HepG2 (cell line): ENCODE measurements at regions not wholly inside any gene's neighbourhood (a gene's known extent, or its start where the extent isn't known, plus 50 kb on each side); places are given as distances from the start of the nearest gene placed in this dataset.

Source experiments
- ATAC-seq: fragments of 200-7000 bp; cut with Tn5 transposase; 3 replicates; pipeline ENCODE4 v1.9.1; 2020; ENCODE audit warnings: mild to moderate bottlenecking, moderate library complexity
- BruUV-seq: library from RNA; stranded (reverse); fragments of 400-500 nt; replicated peaks from 2 replicates; lab custom pipeline; 2021; lab: Mats Ljungman, UMichigan
- CTCF ChIA-PET: fragments of 300-600 bp; formaldehyde crosslinking; extraction: SDS; loops from one replicate; lab custom pipeline; 2021; ENCODE audit warnings: low total read pairs, inconsistent platforms, low intra/inter-chr PET ratio; lab: Yijun Ruan, JAX
- POLR2A ChIA-PET: fragments of 350-600 bp; sonication (Branson Sonifier 250); formaldehyde crosslinking; loops from one replicate; lab custom pipeline; 2020; ENCODE audit warnings: antibody characterized with exemption, inconsistent platforms; lab: Yijun Ruan, JAX
- DNase-seq: peaks from one replicate; pipeline ENCODE4 v3.0.0-alpha.2; 2015; ENCODE audit warnings: low spot score
- FAIRE-seq: peaks from 3 replicates; lab custom pipeline; 2011; peaks lifted over from hg19 to GRCh38; lab: Jason Lieb, UNC
- H2AFZ ChIP-seq: one replicate; pipeline ENCODE4 v1.6.1; 2011; ENCODE audit warnings: low read length, inconsistent platforms
- H3K27ac ChIP-seq: fragments of 300-600 bp; 3 replicates; pipeline ENCODE4 v1.8.0; 2011; ENCODE audit warnings: mixed run types, mild to moderate bottlenecking, mixed read lengths, low read length, inconsistent platforms; ENCODE audit not compliant: insufficient read depth; ENCODE audit errors: extremely low read length
- H3K27me3 ChIP-seq, 2 experiments: fragments of 200-600 bp in 1 of 2; 2 replicates in 1 of 2; 3 replicates in 1 of 2; pipeline versions ENCODE4 v1.6.0 to v1.8.0; 2011; ENCODE audit warnings: low read length in 2 of 2, mild to moderate bottlenecking in 2 of 2, moderate library complexity in 2 of 2, inconsistent platforms in 1 of 2; ENCODE audit not compliant: insufficient read depth in 2 of 2, control insufficient read depth in 1 of 2
- H3K36me3 ChIP-seq, 2 experiments: fragments of 200-600 bp in 1 of 2; replicated peaks in 1 of 2; 2 replicates in 1 of 2; 3 replicates in 1 of 2; pipeline versions ENCODE4 v1.5.1 to v1.8.0; 2011; ENCODE audit warnings: low read length in 2 of 2, inconsistent platforms in 1 of 2; ENCODE audit not compliant: insufficient read depth in 2 of 2, control insufficient read depth in 1 of 2
- H3K4me1 ChIP-seq: 2 replicates; pipeline ENCODE4 v1.5.1; 2012; ENCODE audit warnings: low read length, inconsistent platforms; ENCODE audit not compliant: insufficient read depth
- H3K4me2 ChIP-seq: 2 replicates; pipeline ENCODE4 v1.6.0; 2011; ENCODE audit warnings: low read depth, low read length, inconsistent platforms
- H3K4me3 ChIP-seq, 3 experiments: fragments of 200-600 bp in 1 of 3; sonication (generic), shearing (Covaris generic) in 1 of 3; replicated peaks in 1 of 3; 2 replicates each; pipeline ENCODE4 v1.5.1; 2011 to 2016; ENCODE audit warnings: low read length in 3 of 3, inconsistent platforms in 2 of 3, low read depth in 2 of 3, mild to moderate bottlenecking in 2 of 3, control low read depth in 1 of 3, mixed read lengths in 1 of 3; ENCODE audit not compliant: insufficient read depth in 1 of 3
- H3K79me2 ChIP-seq: one replicate; pipeline ENCODE4 v1.6.1; 2011; ENCODE audit warnings: low read length, inconsistent platforms; ENCODE audit not compliant: insufficient read depth
- H3K9ac ChIP-seq: 2 replicates; pipeline ENCODE4 v1.6.0; 2011; ENCODE audit warnings: mild to moderate bottlenecking, low read depth, low read length, inconsistent platforms; ENCODE audit not compliant: insufficient read depth
- H3K9me3 ChIP-seq: 2 replicates; pipeline ENCODE4 v1.5.1; 2012; ENCODE audit warnings: mild to moderate bottlenecking, low read length
- H4K20me1 ChIP-seq: 2 replicates; pipeline ENCODE4 v1.6.0; 2011; ENCODE audit warnings: inconsistent platforms, mild to moderate bottlenecking, low read length, moderate library complexity; ENCODE audit not compliant: insufficient read depth
- CEBPB ChIP-seq: IDR thresholded peaks from 2 replicates; pipeline ENCODE4 v1.6.1; 2011; ENCODE audit warnings: low read depth, low read length, improper control_type of control experiment, borderline replicate concordance
- FOXC1 ChIP-seq: sonication (generic); formaldehyde crosslinking; IDR thresholded peaks from 2 replicates; pipeline ENCODE4 v1.8.0; 2022; ENCODE audit warnings: mild to moderate bottlenecking, missing genetic modification reagents, borderline replicate concordance
- KDM3A ChIP-seq: IDR thresholded peaks from 2 replicates; pipeline ENCODE4 v1.6.1; 2018; ENCODE audit warnings: low read depth, missing compliant biosample characterization
- MTA3 ChIP-seq: sonication (generic); formaldehyde crosslinking; IDR thresholded peaks from 2 replicates; pipeline ENCODE4 v1.4.0; 2020; ENCODE audit warnings: missing genetic modification reagents
- NONO ChIP-seq, 2 experiments: fragments of 450-650 bp in 1 of 2; sonication (generic) in 1 of 2; formaldehyde crosslinking in 1 of 2; IDR thresholded peaks in 1 of 2; conservative IDR thresholded peaks in 1 of 2; 2 replicates each; pipeline versions ENCODE4 v1.6.1 to v1.8.0; 2017 to 2022; ENCODE audit warnings: mild to moderate bottlenecking in 1 of 2, missing genetic modification reagents in 1 of 2, moderate library complexity in 1 of 2
- RCOR2 ChIP-seq: IDR thresholded peaks from 2 replicates; pipeline ENCODE4 v1.6.1; 2016; ENCODE audit warnings: missing biosample characterization, missing genetic modification reagents
- ZMAT5 ChIP-seq: sonication (generic); formaldehyde crosslinking; IDR thresholded peaks from 2 replicates; pipeline ENCODE4 v1.5.0; 2020; ENCODE audit warnings: mild to moderate bottlenecking, low read depth, missing genetic modification reagents, borderline replicate concordance
- ZNF430 ChIP-seq: sonication (generic); formaldehyde crosslinking; IDR thresholded peaks from 2 replicates; pipeline ENCODE4 v1.9.0; 2021; ENCODE audit warnings: mild to moderate bottlenecking, missing genetic modification reagents
- ZNF512B ChIP-seq: sonication (generic); formaldehyde crosslinking; IDR thresholded peaks from 2 replicates; pipeline ENCODE4 v1.5.1; 2020; ENCODE audit warnings: missing genetic modification reagents, mild to moderate bottlenecking, borderline replicate concordance
- WGBS: methylation state at CpG from one replicate; pipeline ENCODE4 v1.1.6; 2017; ENCODE audit warnings: low lambda C conversion rate; 5-methylcytosine and 5-hydroxymethylcytosine counted together
- in situ Hi-C: cut with HindIII; loops from 2 replicates; pipeline ENCODE4 v1.10.0; 2017; ENCODE audit warnings: low pct_unique_long_range_greater_than_20kb; ENCODE audit not compliant: extremely low pct_ligation_motif_present
- intact Hi-C: fragments of 100-400 bp; cut with micrococcal nuclease; formaldehyde crosslinking; loops from one replicate; pipeline ENCODE4 v1.10.0; 2022; ENCODE audit not compliant: unreplicated experiment

DNA sequence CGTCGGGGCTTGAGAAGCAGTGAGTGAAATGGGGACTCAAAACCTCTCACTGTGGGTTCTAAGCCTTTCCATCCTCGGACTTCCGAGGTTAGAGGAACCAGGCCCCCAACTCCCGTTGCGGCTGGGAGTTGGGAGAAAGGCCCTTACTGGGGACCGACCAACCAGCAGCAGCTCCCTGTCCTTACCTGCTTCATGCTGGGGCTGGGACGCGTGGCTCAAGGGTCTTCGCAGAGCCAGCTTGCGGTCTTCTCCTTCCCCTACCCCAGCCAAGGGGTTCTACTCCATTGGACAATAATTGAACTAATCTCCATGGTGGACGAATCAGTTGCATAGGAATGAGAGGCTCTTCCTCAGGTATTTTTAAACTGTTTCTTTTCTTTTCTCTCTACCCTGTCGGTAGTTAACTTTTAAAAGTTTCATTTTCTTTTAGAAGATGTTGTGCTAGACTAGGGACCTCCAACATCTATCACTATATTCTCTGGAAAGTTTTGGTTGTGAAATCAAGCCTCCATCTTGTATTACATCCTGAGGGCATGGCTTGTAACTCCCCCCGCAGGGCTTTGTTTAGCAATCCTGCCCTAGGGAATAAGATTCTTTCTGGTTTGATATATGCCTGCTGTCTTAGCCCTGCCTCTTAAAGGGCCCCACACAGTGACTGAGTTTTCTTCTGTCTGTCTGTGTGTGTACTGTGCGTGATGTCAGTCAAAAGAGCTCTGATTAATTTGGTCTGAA lies 1027.1 kb upstream of the PCDH9 start:
- H3K36me3 ChIP-seq: no peaks in the 10 kb centered on the region
- no TSS peak for BruUV-seq
- DNase-seq: no peak
- H3K4me2 ChIP-seq: no peak overlapping the region
- intact Hi-C loops: no loop called here
- WGBS: 45% methylated on average over 7 of the region's 15 CpGs
- H3K9ac ChIP-seq: no peak overlapping the region
- FAIRE-seq: no peak
- H4K20me1 ChIP-seq: no peaks in the 10 kb centered on the region
- H3K4me3 ChIP-seq: no peak overlapping the region
- no peaks in the 10 kb centered on the region for H3K4me1 ChIP-seq
- in situ Hi-C loops: no loop called here
- H2AFZ ChIP-seq: no peak overlapping the region
- ATAC-seq: no peak
- no peaks in the 10 kb centered on the region for H3K9me3 ChIP-seq
- H3K27me3 ChIP-seq: no peaks in the 10 kb centered on the region; a peak in 1 of 5 replicates
- POLR2A ChIA-PET: no interaction called here
- CTCF ChIA-PET: no interaction called here
- H3K27ac ChIP-seq: no peak overlapping the region
- no peaks in the 10 kb centered on the region for H3K79me2 ChIP-seq
- TF ChIP-seq FOXC1 (CRISPR knock-in tag): no peak

GRCh38 chr13:68254151-68254550 lies 1024.0 kb upstream of the PCDH9 start:
- no peaks in the 10 kb centered on the region; a peak in 1 of 5 replicates for H3K27me3 ChIP-seq
- POLR2A ChIA-PET: no interaction called here
- CTCF ChIA-PET: no interaction called here
- H3K9ac ChIP-seq: no peak overlapping the region
- in situ Hi-C loops: no loop called here
- no peaks in the 10 kb centered on the region for H3K79me2 ChIP-seq
- TF ChIP-seq MTA3 (CRISPR knock-in tag) (no peak), ZNF512B (CRISPR knock-in tag) (no peak), KDM3A (CRISPR knock-in tag) (no peak), ZMAT5 (CRISPR knock-in tag) (no peak), CEBPB (peak; percentile 19; the same call in 1 of the 2 replicates), RCOR2 (CRISPR knock-in tag) (no peak), ZNF430 (CRISPR knock-in tag) (no peak), NONO (IDR thresholded peaks at IDR 0.05) (no peak), NONO (CRISPR knock-in tag; conservative IDR thresholded peaks at IDR 0.05) (no peak)
- H3K36me3 ChIP-seq: no peaks in the 10 kb centered on the region
- no peak overlapping the region for H3K27ac ChIP-seq
- no peaks in the 10 kb centered on the region for H3K9me3 ChIP-seq
- FAIRE-seq: no peak
- no peak overlapping the region for H3K4me3 ChIP-seq
- H3K4me1 ChIP-seq: no peaks in the 10 kb centered on the region
- intact Hi-C loops: no loop called here
- WGBS: 2% methylated on average over 4 of the region's 4 CpGs
- H2AFZ ChIP-seq: no peak overlapping the region
- no TSS peak for BruUV-seq
- H3K4me2 ChIP-seq: no peak overlapping the region
- H4K20me1 ChIP-seq: no peaks in the 10 kb centered on the region
- no peak for ATAC-seq
- DNase-seq: peak; percentile 9
